ENCODE measurements at regions not wholly inside any gene's neighbourhood (a gene's known extent, or its start where the extent isn't known, plus 50 kb on each side); places are given as distances from the start of the nearest gene placed in this dataset.

DNA sequence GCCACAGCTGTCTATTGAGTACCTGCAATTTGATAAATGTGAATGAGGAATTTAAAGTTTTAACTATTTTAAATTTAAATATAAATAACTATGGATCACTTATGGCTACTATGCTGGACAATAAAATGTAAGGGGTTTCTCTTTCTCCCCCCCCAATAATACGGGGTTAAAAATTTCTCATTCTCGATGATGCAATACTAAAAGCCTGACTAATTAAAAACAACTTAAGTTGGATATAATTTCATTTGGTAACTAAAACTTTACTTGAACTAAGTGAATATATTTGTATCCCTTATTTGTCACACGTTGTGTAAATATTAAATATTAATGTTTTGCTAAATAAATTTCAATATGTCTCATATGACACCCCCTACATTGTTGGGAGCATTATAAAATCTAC lies 297.3 kb downstream of the GRB14 start:
- no peaks in the 10 kb centered on the region for H3K4me1 ChIP-seq (ENCODE audit: control insufficient read depth, insufficient read depth, low read length)
- H3K9me3 ChIP-seq (ENCODE audit: control insufficient read depth, low read length) = no peaks in the 10 kb centered on the region
- no peaks in the 10 kb centered on the region for H3K4me1 Mint-ChIP-seq
- no peak overlapping the region for H3K9ac ChIP-seq (ENCODE audit: extremely low read depth, low read length, poor library complexity, severe bottlenecking)
- no peaks in the 10 kb centered on the region for H3K36me3 ChIP-seq (ENCODE audit: control insufficient read depth, insufficient read depth, low read length)
- H3K27ac Mint-ChIP-seq = no peak overlapping the region
- no peaks in the 10 kb centered on the region for H3K27me3 ChIP-seq (ENCODE audit: control insufficient read depth, insufficient read depth, low read length, poor library complexity, severe bottlenecking)
- no peak for DNase-seq
- H3K4me3 Mint-ChIP-seq = no peak overlapping the region
- H3K36me3 Mint-ChIP-seq (ENCODE audit: low read depth) = no peaks in the 10 kb centered on the region
- H3K27me3 Mint-ChIP-seq (ENCODE audit: insufficient read depth) = no peaks in the 10 kb centered on the region
- H3K27ac ChIP-seq (ENCODE audit: low read depth, low read length) = no peak overlapping the region
- no peaks in the 10 kb centered on the region for H3K9me3 Mint-ChIP-seq
- WGBS, 2 experiments (ENCODE audit: insufficient coverage in 1 of 2, insufficient read length in 1 of 2) = no CpG with 5 or more reads among the region's 3 CpGs
- TF ChIP-seq, protein P1, sequence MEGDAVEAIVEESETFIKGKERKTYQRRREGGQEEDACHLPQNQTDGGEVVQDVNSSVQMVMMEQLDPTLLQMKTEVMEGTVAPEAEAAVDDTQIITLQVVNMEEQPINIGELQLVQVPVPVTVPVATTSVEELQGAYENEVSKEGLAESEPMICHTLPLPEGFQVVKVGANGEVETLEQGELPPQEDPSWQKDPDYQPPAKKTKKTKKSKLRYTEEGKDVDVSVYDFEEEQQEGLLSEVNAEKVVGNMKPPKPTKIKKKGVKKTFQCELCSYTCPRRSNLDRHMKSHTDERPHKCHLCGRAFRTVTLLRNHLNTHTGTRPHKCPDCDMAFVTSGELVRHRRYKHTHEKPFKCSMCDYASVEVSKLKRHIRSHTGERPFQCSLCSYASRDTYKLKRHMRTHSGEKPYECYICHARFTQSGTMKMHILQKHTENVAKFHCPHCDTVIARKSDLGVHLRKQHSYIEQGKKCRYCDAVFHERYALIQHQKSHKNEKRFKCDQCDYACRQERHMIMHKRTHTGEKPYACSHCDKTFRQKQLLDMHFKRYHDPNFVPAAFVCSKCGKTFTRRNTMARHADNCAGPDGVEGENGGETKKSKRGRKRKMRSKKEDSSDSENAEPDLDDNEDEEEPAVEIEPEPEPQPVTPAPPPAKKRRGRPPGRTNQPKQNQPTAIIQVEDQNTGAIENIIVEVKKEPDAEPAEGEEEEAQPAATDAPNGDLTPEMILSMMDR (conservative IDR thresholded peaks at IDR 0.05) = no peak
- no peak overlapping the region for H3K4me3 ChIP-seq (ENCODE audit: low read length)

GRCh38 chr2:164314148-164314547 lies 307.1 kb downstream of the GRB14 start:
- Mint-ChIP-seq H3K4me3 (no peak overlapping the region), H3K36me3 (ENCODE audit: low read depth) (no peaks in the 10 kb centered on the region), H3K9me3 (no peaks in the 10 kb centered on the region), H3K27me3 (ENCODE audit: insufficient read depth) (no peaks in the 10 kb centered on the region), H3K27ac (no peak overlapping the region), H3K4me1 (peaks cover 11% of the 10 kb centered on the region)
- Histone ChIP-seq H3K9me3 (ENCODE audit: control insufficient read depth, low read length) (no peaks in the 10 kb centered on the region), H3K4me3 (ENCODE audit: low read length) (no peak overlapping the region), H3K27me3 (ENCODE audit: control insufficient read depth, insufficient read depth, low read length, poor library complexity, severe bottlenecking) (no peaks in the 10 kb centered on the region), H3K4me1 (ENCODE audit: control insufficient read depth, insufficient read depth, low read length) (no peaks in the 10 kb centered on the region), H3K36me3 (ENCODE audit: control insufficient read depth, insufficient read depth, low read length) (no peaks in the 10 kb centered on the region), H3K27ac (ENCODE audit: low read depth, low read length) (no peak overlapping the region), H3K9ac (ENCODE audit: extremely low read depth, low read length, poor library complexity, severe bottlenecking) (no peak overlapping the region)
- DNase-seq = no peak
- 87 to 90% methylated on average over 3 to 4 of the region's 4 CpGs for WGBS, 2 experiments (ENCODE audit: insufficient coverage in 1 of 2, insufficient read length in 1 of 2)
- TF ChIP-seq, protein P1 (conservative IDR thresholded peaks at IDR 0.05) = no peak

- Mint-ChIP-seq H3K9me3 (no peaks in the 10 kb centered on the region), H3K27ac (no peak overlapping the region), H3K36me3 (ENCODE audit: low read depth) (no peaks in the 10 kb centered on the region), H3K4me1 (peaks cover 22% of the 10 kb centered on the region), H3K27me3 (ENCODE audit: insufficient read depth) (peaks cover 5% of the 10 kb centered on the region), H3K4me3 (no peak overlapping the region)
- H3K36me3 ChIP-seq (ENCODE audit: control insufficient read depth, insufficient read depth, low read length) = no peaks in the 10 kb centered on the region
- no peak overlapping the region for H3K9ac ChIP-seq (ENCODE audit: extremely low read depth, low read length, poor library complexity, severe bottlenecking)
- no peak for DNase-seq
- H3K9me3 ChIP-seq (ENCODE audit: control insufficient read depth, low read length) = no peaks in the 10 kb centered on the region
- no peak overlapping the region for H3K27ac ChIP-seq (ENCODE audit: low read depth, low read length)
- 89% methylated on average over 1 of the region's 2 CpGs; no CpG with 5 or more reads in 1 of the 2 experiments for WGBS, 2 experiments (ENCODE audit: insufficient coverage in 1 of 2, insufficient read length in 1 of 2)
- no peaks in the 10 kb centered on the region for H3K4me1 ChIP-seq (ENCODE audit: control insufficient read depth, insufficient read depth, low read length)
- H3K4me3 ChIP-seq (ENCODE audit: low read length) = no peak overlapping the region
- peaks cover 8% of the 10 kb centered on the region for H3K27me3 ChIP-seq (ENCODE audit: control insufficient read depth, insufficient read depth, low read length, poor library complexity, severe bottlenecking)
- TF ChIP-seq, protein P1 (conservative IDR thresholded peaks at IDR 0.05) = no peak
These were observed 314.4 kb downstream of the GRB14 start for GRCh38 chr2:164306872-164307271.

All from endodermal cell (in vitro differentiated cells).